GM13976 (cell line): ENCODE measurements at regions not wholly inside any gene's neighbourhood (a gene's known extent, or its start where the extent isn't known, plus 50 kb on each side); places are given as distances from the start of the nearest gene placed in this dataset.

Experiments
- DNase-seq: peaks from one replicate; pipeline ENCODE4 v3.0.0; 2012; ENCODE audit warnings: low spot score
- in situ Hi-C: fragments of 300-500 bp; cut with MboI; formaldehyde crosslinking; loops from one replicate; pipeline ENCODE4 v1.12.0; 2022; ENCODE audit warnings: low sequenced_read_pairs, mixed read lengths, inconsistent platforms; ENCODE audit not compliant: unreplicated experiment
- TF ChIP-seq, protein P1 (sequence below): IDR thresholded peaks from 2 replicates; pipeline ENCODE4 v1.5.1; 2012; ENCODE audit warnings: borderline replicate concordance, mild to moderate bottlenecking; ENCODE audit not compliant: insufficient read depth; ENCODE audit errors: extremely low read depth, missing control alignments, control extremely low read depth

DNA sequence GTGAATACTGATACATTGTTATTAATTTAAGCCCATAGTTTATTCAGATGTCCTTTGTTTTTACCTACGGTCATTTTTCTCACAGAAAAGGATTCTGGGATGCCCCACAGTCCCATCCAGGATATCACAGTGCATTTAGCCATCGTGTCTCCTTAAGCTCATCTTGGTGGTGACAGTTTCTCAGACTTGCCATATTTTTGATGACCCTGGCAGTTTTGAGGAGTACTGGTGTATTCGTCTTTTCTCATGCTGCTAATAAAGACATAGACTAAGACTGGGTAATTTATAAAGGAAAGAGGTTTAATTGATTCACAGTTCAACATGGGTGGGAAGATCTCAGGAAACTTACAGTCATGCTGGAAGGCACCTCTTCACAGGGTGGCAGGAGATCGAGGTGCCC lies 295.9 kb upstream of the CDH4 start:
- DNase-seq, result no peak
- TF ChIP-seq, protein P1, sequence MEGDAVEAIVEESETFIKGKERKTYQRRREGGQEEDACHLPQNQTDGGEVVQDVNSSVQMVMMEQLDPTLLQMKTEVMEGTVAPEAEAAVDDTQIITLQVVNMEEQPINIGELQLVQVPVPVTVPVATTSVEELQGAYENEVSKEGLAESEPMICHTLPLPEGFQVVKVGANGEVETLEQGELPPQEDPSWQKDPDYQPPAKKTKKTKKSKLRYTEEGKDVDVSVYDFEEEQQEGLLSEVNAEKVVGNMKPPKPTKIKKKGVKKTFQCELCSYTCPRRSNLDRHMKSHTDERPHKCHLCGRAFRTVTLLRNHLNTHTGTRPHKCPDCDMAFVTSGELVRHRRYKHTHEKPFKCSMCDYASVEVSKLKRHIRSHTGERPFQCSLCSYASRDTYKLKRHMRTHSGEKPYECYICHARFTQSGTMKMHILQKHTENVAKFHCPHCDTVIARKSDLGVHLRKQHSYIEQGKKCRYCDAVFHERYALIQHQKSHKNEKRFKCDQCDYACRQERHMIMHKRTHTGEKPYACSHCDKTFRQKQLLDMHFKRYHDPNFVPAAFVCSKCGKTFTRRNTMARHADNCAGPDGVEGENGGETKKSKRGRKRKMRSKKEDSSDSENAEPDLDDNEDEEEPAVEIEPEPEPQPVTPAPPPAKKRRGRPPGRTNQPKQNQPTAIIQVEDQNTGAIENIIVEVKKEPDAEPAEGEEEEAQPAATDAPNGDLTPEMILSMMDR, result no peak
- in situ Hi-C loops, result no loop called here

DNA sequence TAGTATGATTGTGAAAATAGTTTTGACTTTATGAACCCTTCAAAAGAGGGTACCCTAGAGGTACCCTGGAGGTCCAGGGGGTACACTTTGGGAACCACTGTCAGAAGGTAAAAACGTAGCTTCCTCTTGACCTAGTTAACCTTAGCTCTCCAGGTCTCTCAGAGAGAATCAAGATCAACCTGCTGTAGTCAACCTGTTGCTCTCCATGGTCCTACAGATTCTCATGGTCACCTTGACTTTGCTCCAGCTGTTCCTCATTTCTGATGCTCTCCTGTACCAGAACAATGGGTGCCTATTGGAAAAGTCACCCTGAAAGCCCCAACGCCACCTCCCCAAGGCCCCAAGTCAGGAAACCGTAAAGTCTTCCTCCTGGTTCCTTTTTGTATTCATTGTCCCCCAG lies 294.4 kb upstream of the CDH4 start:
- DNase-seq, result no peak
- in situ Hi-C loops, result no loop called here

DNA sequence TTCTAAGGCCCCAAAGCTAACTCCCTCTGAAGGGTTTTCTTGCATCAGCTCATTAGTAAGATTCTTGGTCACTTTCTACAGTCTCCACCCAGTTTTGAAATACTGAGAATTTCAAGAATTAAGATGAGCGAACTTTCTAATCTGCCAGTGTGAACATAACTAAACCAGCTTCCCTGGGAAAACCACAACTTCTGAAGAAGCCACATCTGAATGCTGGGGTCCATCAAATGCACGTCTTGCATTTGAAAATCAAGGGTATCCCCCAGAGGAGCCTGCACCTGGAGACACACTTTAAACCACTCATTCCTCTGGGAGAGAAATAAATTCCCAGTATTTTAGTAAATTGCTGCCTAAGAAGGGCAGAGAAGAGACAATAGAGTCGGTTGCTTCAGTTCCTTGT lies 292.1 kb upstream of the CDH4 start:
- TF ChIP-seq, protein P1, result no peak
- DNase-seq, result no peak
- in situ Hi-C loops, result no loop called here

More for the DNA sequence above, 294.4 kb upstream of the CDH4 start:
- TF ChIP-seq, protein P1, result no peak

DNA sequence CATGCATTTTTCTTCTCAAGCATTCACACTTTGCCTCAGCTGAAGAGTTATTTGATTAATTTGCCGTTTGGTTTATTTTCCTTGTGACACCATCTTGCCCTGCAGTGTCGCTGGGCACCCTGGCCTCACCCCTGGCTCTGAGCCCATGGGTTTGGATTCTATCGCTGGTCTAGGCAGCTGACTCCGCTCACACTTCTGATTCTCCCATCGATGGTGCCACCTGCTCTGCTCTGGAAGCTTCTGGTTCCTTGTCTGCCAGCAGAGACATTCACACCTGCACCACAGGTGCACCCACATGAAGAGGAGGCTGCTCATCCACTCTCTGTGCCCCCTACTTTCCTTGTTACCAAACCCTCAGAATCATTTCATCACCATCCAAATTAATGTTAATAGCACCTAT lies 291.6 kb upstream of the CDH4 start:
- TF ChIP-seq, protein P1, result no peak
- no peak for DNase-seq
- in situ Hi-C loops, result no loop called here

DNA sequence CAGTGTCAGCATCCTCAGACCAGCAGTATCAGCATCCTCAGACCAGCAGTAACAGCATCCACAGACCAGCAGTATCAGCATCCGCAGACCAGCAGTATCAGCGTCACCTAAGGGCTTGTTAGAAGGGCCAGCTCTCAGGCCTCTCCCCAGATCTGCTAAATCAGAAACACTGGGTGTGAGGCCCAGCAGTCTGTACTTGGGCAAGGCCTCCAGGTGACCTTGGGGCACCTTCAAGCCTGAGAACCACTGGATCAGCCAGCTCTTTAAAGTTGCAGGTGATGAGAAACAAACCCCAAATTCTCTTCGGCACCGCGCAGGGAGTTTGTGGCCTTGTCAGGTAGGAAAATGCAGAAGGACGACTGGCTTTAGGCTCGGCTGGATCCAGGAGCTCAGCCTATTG lies 290.5 kb upstream of the CDH4 start:
- no peak for DNase-seq
- TF ChIP-seq, protein P1, result no peak
- in situ Hi-C loops, result no loop called here

DNA sequence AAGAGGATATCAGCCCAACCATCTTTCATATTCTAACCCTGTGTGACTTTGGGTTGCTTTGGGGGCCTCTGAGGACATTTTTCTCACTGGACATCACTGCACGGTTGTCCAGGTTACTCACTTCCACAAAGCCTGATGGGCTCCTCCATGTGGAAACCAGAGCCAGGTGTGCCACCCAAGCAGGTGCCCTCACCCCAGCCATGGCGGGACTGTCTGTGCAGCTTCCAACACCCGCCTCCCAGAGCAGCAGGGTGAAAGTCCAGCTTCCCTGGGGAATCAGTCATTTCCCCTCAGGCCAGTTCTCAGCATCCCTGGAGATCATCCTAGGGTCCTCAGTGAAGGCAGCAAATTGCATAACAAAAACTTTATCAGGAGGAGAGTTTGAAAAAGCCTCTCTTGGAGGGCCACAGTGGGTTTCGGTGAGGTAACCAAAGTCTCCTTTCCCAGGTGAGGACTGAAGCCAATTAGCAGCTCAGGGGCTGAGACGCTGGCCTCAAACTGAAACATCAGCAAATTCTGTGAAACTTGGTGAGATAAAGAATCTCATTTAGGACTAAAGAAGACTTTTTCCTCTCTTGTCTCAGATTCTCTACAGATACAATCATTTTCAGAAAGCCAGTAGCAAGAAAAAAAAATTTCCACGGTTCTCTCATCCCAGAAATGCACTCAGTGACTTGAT lies 289.6 kb upstream of the CDH4 start:
- no peak for DNase-seq
- TF ChIP-seq, protein P1, result no peak
- in situ Hi-C loops, result no loop called here
